ENCODE measurements at regions not wholly inside any gene's neighbourhood (a gene's known extent, or its start where the extent isn't known, plus 50 kb on each side); places are given as distances from the start of the nearest gene placed in this dataset.

GRCh38 chr7:40948239-40948638 lies 754.7 kb downstream of the INHBA start:
- TF ChIP-seq CTCF (IDR thresholded peaks at IDR 0.05; ENCODE audit: poor library complexity, severe bottlenecking) (no peak), EZH2 (IDR thresholded peaks at IDR 0.05; ENCODE audit: borderline replicate concordance, insufficient read depth, low read length, poor library complexity, severe bottlenecking) (no peak), RAD21 (conservative IDR thresholded peaks at IDR 0.05) (no peak), MXI1 (conservative IDR thresholded peaks at IDR 0.05; ENCODE audit: poor library complexity, severe bottlenecking) (no peak), REST (IDR thresholded peaks at IDR 0.05; ENCODE audit: borderline replicate concordance) (no peak), TAF1 (IDR thresholded peaks at IDR 0.05; ENCODE audit: low read depth) (no peak), EP300 (conservative IDR thresholded peaks at IDR 0.05; ENCODE audit: poor library complexity, severe bottlenecking) (no peak), POLR2AphosphoS5 (IDR thresholded peaks at IDR 0.05) (no peak), SMC3 (conservative IDR thresholded peaks at IDR 0.05; ENCODE audit: poor library complexity) (no peak)

Measured in neural cell (in vitro differentiated cells).